OCI-LY7 (cell line): ENCODE measurements at regions not wholly inside any gene's neighbourhood (a gene's known extent, or its start where the extent isn't known, plus 50 kb on each side); places are given as distances from the start of the nearest gene placed in this dataset.
A peak's percentile ranks its signal among the peaks of the same experiment; 100 is the strongest.

Experiments used
- BruUV-seq: library from RNA; stranded (reverse); fragments of 400-500 nt; replicated peaks from 2 replicates; lab custom pipeline; 2021; lab: Mats Ljungman, UMichigan
- CTCF ChIA-PET: fragments of 300-600 bp; sonication (Branson Sonifier 250); formaldehyde crosslinking; loops from one replicate; lab custom pipeline; 2022; ENCODE audit warnings: antibody characterized with exemption; ENCODE audit not compliant: unreplicated experiment; lab: Charles Lee
- POLR2A ChIA-PET: fragments of 300-600 bp; sonication (Branson Sonifier 250); formaldehyde crosslinking; loops from one replicate; lab custom pipeline; 2022; ENCODE audit warnings: antibody characterized with exemption; lab: Charles Lee
- DNase-seq: peaks from one replicate; pipeline ENCODE4 v3.0.0-alpha.2; 2015; ENCODE audit warnings: low spot score
- H2AFZ ChIP-seq: fragments of 200-600 bp; sonication (generic), shearing (Covaris generic); 2 replicates; pipeline ENCODE4 v1.6.1; 2014; ENCODE audit warnings: mild to moderate bottlenecking, antibody characterized with exemption, low read length, moderate library complexity
- H3K27ac ChIP-seq: fragments of 200-600 bp; sonication (generic); 2 replicates; pipeline ENCODE4 v1.5.1; 2014; ENCODE audit warnings: mixed run types, low read depth, mild to moderate bottlenecking, moderate library complexity, low read length, inconsistent platforms; ENCODE audit not compliant: poor library complexity, severe bottlenecking
- H3K36me3 ChIP-seq: fragments of 200-600 bp; sonication (generic); 2 replicates; pipeline ENCODE4 v1.6.1; 2014; ENCODE audit warnings: mild to moderate bottlenecking, antibody characterized with exemption, low read length, moderate library complexity, mixed read lengths; ENCODE audit not compliant: insufficient read depth
- H3K4me1 ChIP-seq: fragments of 200-600 bp; sonication (generic); 2 replicates; pipeline ENCODE4 v1.5.1; 2014; ENCODE audit warnings: mild to moderate bottlenecking, low read length; ENCODE audit not compliant: insufficient read depth, poor library complexity, severe bottlenecking
- H3K4me2 ChIP-seq: fragments of 200-600 bp; sonication (generic); 2 replicates; pipeline ENCODE4 v1.6.1; 2014; ENCODE audit warnings: mild to moderate bottlenecking, low read length
- H3K4me3 ChIP-seq: fragments of 200-600 bp; sonication (generic); 2 replicates; pipeline ENCODE4 v1.5.1; 2014; ENCODE audit warnings: mild to moderate bottlenecking, low read depth, low read length; ENCODE audit not compliant: poor library complexity, severe bottlenecking
- H3K79me2 ChIP-seq: fragments of 200-600 bp; sonication (generic); 2 replicates; pipeline ENCODE4 v1.6.1; 2016; ENCODE audit warnings: low read depth, mild to moderate bottlenecking, low read length, moderate library complexity, mixed read lengths; ENCODE audit not compliant: insufficient read depth
- H3K9me2 ChIP-seq: fragments of 200-600 bp; sonication (generic); 2 replicates; pipeline ENCODE4 v1.6.1; 2016; ENCODE audit warnings: mild to moderate bottlenecking, low read length, mixed read lengths; ENCODE audit not compliant: insufficient read depth
- H3K9me3 ChIP-seq: fragments of 200-600 bp; sonication (generic); 2 replicates; pipeline ENCODE4 v1.6.1; 2014; ENCODE audit warnings: mild to moderate bottlenecking, mixed run types, low read length, mixed read lengths
- H4K20me1 ChIP-seq: fragments of 200-600 bp; sonication (generic); 2 replicates; pipeline ENCODE4 v1.6.1; 2014; ENCODE audit warnings: mild to moderate bottlenecking, antibody characterized with exemption, low read length, moderate library complexity, mixed read lengths; ENCODE audit not compliant: insufficient read depth
- EZH2phosphoT487 ChIP-seq: fragments of 200-600 bp; sonication (generic); IDR thresholded peaks from 2 replicates; pipeline ENCODE4 v1.6.1; 2018; ENCODE audit warnings: low read depth, borderline replicate concordance, mild to moderate bottlenecking, mixed run types, antibody characterized with exemption, low read length, moderate library complexity, mixed read lengths
- intact Hi-C: fragments of 100-400 bp; cut with micrococcal nuclease; formaldehyde crosslinking; loops from one replicate; pipeline ENCODE4 v1.10.0; 2022; ENCODE audit not compliant: unreplicated experiment
- TF ChIP-seq, protein P1 (sequence below): fragments of 200-600 bp; sonication (generic); conservative IDR thresholded peaks from 2 replicates; pipeline ENCODE4 v1.5.1; 2014; ENCODE audit warnings: mild to moderate bottlenecking, antibody characterized with exemption, low read length, moderate library complexity, mixed read lengths

GRCh38 chr11:7874056-7874455 lies 57.0 kb downstream of the OR10A6 start:
- BruUV-seq: no TSS peak
- intact Hi-C loops: no loop called here
- Histone ChIP-seq H3K79me2 (no peaks in the 10 kb centered on the region), H3K9me2 (no peaks in the 10 kb centered on the region), H3K9me3 (peaks cover 9% of the 10 kb centered on the region), H3K4me1 (peaks cover 13% of the 10 kb centered on the region), H3K4me3 (no peak overlapping the region), H3K36me3 (no peaks in the 10 kb centered on the region), H3K27ac (no peak overlapping the region), H4K20me1 (no peaks in the 10 kb centered on the region), H2AFZ (peak overlapping the region; percentile 33; the same call in 1 of the 2 replicates), H3K4me2 (no peak overlapping the region)
- CTCF ChIA-PET: no interaction called here
- no peak for TF ChIP-seq EZH2phosphoT487
- TF ChIP-seq, protein P1, sequence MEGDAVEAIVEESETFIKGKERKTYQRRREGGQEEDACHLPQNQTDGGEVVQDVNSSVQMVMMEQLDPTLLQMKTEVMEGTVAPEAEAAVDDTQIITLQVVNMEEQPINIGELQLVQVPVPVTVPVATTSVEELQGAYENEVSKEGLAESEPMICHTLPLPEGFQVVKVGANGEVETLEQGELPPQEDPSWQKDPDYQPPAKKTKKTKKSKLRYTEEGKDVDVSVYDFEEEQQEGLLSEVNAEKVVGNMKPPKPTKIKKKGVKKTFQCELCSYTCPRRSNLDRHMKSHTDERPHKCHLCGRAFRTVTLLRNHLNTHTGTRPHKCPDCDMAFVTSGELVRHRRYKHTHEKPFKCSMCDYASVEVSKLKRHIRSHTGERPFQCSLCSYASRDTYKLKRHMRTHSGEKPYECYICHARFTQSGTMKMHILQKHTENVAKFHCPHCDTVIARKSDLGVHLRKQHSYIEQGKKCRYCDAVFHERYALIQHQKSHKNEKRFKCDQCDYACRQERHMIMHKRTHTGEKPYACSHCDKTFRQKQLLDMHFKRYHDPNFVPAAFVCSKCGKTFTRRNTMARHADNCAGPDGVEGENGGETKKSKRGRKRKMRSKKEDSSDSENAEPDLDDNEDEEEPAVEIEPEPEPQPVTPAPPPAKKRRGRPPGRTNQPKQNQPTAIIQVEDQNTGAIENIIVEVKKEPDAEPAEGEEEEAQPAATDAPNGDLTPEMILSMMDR: no peak
- no peak for DNase-seq
- POLR2A ChIA-PET: interaction anchor here (0.9 to 2.8 kb wide), 2 partner anchors 17 to 92 kb away, joined by 3 to 16 read pairs; no protein-coding TSS in a partner anchor

- BruUV-seq: no TSS peak
- no peaks in the 10 kb centered on the region for H4K20me1 ChIP-seq
- H3K79me2 ChIP-seq: no peaks in the 10 kb centered on the region
- TF ChIP-seq, protein P1: no peak
- TF ChIP-seq EZH2phosphoT487: no peak
- H3K4me1 ChIP-seq: peaks cover 10% of the 10 kb centered on the region
- H3K27ac ChIP-seq: no peak overlapping the region
- H2AFZ ChIP-seq: no peak overlapping the region
- no peaks in the 10 kb centered on the region for H3K36me3 ChIP-seq
- DNase-seq: no peak
- CTCF ChIA-PET: no interaction called here
- POLR2A ChIA-PET: no interaction called here
- no peak overlapping the region for H3K4me3 ChIP-seq
- peaks cover 9% of the 10 kb centered on the region for H3K9me3 ChIP-seq
- no peaks in the 10 kb centered on the region for H3K9me2 ChIP-seq
- intact Hi-C loops: no loop called here
- no peak overlapping the region for H3K4me2 ChIP-seq
Observed at GRCh38 chr11:7872890-7873289, 58.2 kb downstream of the OR10A6 start.

DNA sequence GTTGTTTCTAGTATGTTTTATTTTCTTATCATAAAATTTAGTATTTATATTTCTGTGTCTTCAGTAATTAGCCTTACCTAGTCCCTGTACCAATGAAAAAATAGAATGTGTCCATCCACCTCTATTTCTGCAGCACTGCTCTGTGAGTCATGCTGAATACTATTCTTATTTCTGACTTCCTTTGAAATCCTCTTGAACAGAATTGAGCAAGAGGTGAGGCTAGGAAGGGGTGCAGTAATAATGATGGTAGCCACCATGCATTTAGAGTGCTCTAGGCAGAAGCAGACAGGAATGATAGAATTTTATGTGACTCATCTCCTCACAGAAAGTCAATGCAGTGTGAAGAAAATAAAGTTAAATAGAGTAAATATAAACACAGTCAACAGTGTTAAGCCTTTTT lies 60.0 kb downstream of the OR10A6 start:
- no peaks in the 10 kb centered on the region for H3K36me3 ChIP-seq
- TF ChIP-seq, protein P1: no peak
- TF ChIP-seq EZH2phosphoT487: no peak
- no peaks in the 10 kb centered on the region for H3K79me2 ChIP-seq
- no peak overlapping the region for H3K4me3 ChIP-seq
- peaks cover 10% of the 10 kb centered on the region for H3K4me1 ChIP-seq
- no peaks in the 10 kb centered on the region for H4K20me1 ChIP-seq
- H3K27ac ChIP-seq: no peak overlapping the region
- peaks cover 9% of the 10 kb centered on the region for H3K9me3 ChIP-seq
- intact Hi-C loops: no loop called here
- no peak for DNase-seq
- H3K4me2 ChIP-seq: no peak overlapping the region
- ChIA-PET POLR2A (no interaction called here), CTCF (no interaction called here)
- BruUV-seq: no TSS peak
- no peak overlapping the region for H2AFZ ChIP-seq
- no peaks in the 10 kb centered on the region for H3K9me2 ChIP-seq
